ENCODE measurements at regions not wholly inside any gene's neighbourhood (a gene's known extent, or its start where the extent isn't known, plus 50 kb on each side); places are given as distances from the start of the nearest gene placed in this dataset.

- TF ChIP-seq GATA1 (IDR thresholded peaks at IDR 0.05; ENCODE audit: low read depth, low read length): no peak
- no peak for TF ChIP-seq POLR2A (IDR thresholded peaks at IDR 0.05; ENCODE audit: low read length)
Observed at GRCh38 chr6:14719270-14719669, 526.6 kb upstream of the JARID2 start.

GRCh38 chr6:14720411-14721102 lies 525.3 kb upstream of the JARID2 start:
- TF ChIP-seq GATA1 (IDR thresholded peaks at IDR 0.05; ENCODE audit: low read depth, low read length): no peak

More at GRCh38 chr6:14719270-14719669, 526.6 kb upstream of the JARID2 start:
- no peak for DNase-seq

GRCh38 chr6:14721103-14721758 lies 524.6 kb upstream of the JARID2 start:
- TF ChIP-seq GATA1 (IDR thresholded peaks at IDR 0.05; ENCODE audit: low read depth, low read length): no peak
- TF ChIP-seq POLR2A (IDR thresholded peaks at IDR 0.05; ENCODE audit: low read length): no peak
- DNase-seq: peak in 1 of 2 experiments; percentile 35

More at GRCh38 chr6:14720411-14721102, 525.3 kb upstream of the JARID2 start:
- no peak for DNase-seq

GRCh38 chr6:14722001-14722562 lies 523.8 kb upstream of the JARID2 start:
- TF ChIP-seq GATA1 (IDR thresholded peaks at IDR 0.05; ENCODE audit: low read depth, low read length) (no peak), POLR2A (IDR thresholded peaks at IDR 0.05; ENCODE audit: low read length) (no peak)
- no peak for DNase-seq

- TF ChIP-seq POLR2A (IDR thresholded peaks at IDR 0.05; ENCODE audit: low read length): no peak
- no peak for TF ChIP-seq GATA1 (IDR thresholded peaks at IDR 0.05; ENCODE audit: low read depth, low read length)
- no peak for DNase-seq
Observed at GRCh38 chr6:14722704-14723103, 523.2 kb upstream of the JARID2 start.

GRCh38 chr6:14723535-14724086 lies 522.3 kb upstream of the JARID2 start:
- no peak for DNase-seq
- no peak for TF ChIP-seq POLR2A (IDR thresholded peaks at IDR 0.05; ENCODE audit: low read length)
- TF ChIP-seq GATA1 (IDR thresholded peaks at IDR 0.05; ENCODE audit: low read depth, low read length): no peak

GRCh38 chr6:14724549-14724948 lies 521.3 kb upstream of the JARID2 start:
- no peak for TF ChIP-seq POLR2A (IDR thresholded peaks at IDR 0.05; ENCODE audit: low read length)
- DNase-seq: peak; percentile 20 to 49

- no peak for TF ChIP-seq GATA1 (IDR thresholded peaks at IDR 0.05; ENCODE audit: low read depth, low read length)
- no peak for TF ChIP-seq POLR2A (IDR thresholded peaks at IDR 0.05; ENCODE audit: low read length)
- peak in 1 of 2 experiments; percentile 43 for DNase-seq
Observed at GRCh38 chr6:14726816-14727493, 518.9 kb upstream of the JARID2 start.

GRCh38 chr6:14727494-14728395 lies 518.1 kb upstream of the JARID2 start:
- peak; percentile 76 to 80 for DNase-seq
- TF ChIP-seq GATA1 (IDR thresholded peaks at IDR 0.05; ENCODE audit: low read depth, low read length) (no peak), POLR2A (IDR thresholded peaks at IDR 0.05; ENCODE audit: low read length) (no peak)

GRCh38 chr6:14728396-14729024 lies 517.4 kb upstream of the JARID2 start:
- peak; percentile 91 to 93 for DNase-seq
- TF ChIP-seq GATA1 (IDR thresholded peaks at IDR 0.05; ENCODE audit: low read depth, low read length): no peak
- no peak for TF ChIP-seq POLR2A (IDR thresholded peaks at IDR 0.05; ENCODE audit: low read length)

GRCh38 chr6:14729129-14729871 lies 516.6 kb upstream of the JARID2 start:
- TF ChIP-seq POLR2A (IDR thresholded peaks at IDR 0.05; ENCODE audit: low read length) (no peak), GATA1 (IDR thresholded peaks at IDR 0.05; ENCODE audit: low read depth, low read length) (no peak)
- peak in 1 of 2 experiments; percentile 38 for DNase-seq

GRCh38 chr6:14730654-14731053 lies 515.2 kb upstream of the JARID2 start:
- TF ChIP-seq POLR2A (IDR thresholded peaks at IDR 0.05; ENCODE audit: low read length): no peak
- no peak for TF ChIP-seq GATA1 (IDR thresholded peaks at IDR 0.05; ENCODE audit: low read depth, low read length)
- peak in 1 of 2 experiments; percentile 33 for DNase-seq

All from erythroblast (primary cell).